Endothelial cell of umbilical vein (primary cell): ENCODE measurements at regions not wholly inside any gene's neighbourhood (a gene's known extent, or its start where the extent isn't known, plus 50 kb on each side); places are given as distances from the start of the nearest gene placed in this dataset.

Source experiments
- CTCF ChIP-seq, 2 donors: IDR thresholded peaks; 1 replicate in 1 of 2; 2 replicates in 1 of 2; pipeline ENCODE4 v1.5.1; 2011; ENCODE audit warnings: low read length in 2 of 2, mild to moderate bottlenecking in 2 of 2, moderate library complexity in 2 of 2, control low read depth in 1 of 2, inconsistent platforms in 1 of 2, low read depth in 1 of 2; ENCODE audit not compliant: insufficient read depth in 1 of 2; ENCODE audit errors: extremely low read depth in 1 of 2
- EZH2 ChIP-seq: IDR thresholded peaks from 2 replicates; pipeline ENCODE4 v1.6.1; 2012; ENCODE audit warnings: borderline replicate concordance, low read depth, mild to moderate bottlenecking, moderate library complexity, low read length, inconsistent platforms; ENCODE audit not compliant: severe bottlenecking
- FOS ChIP-seq: IDR thresholded peaks from 2 replicates; pipeline ENCODE4 v1.6.1; 2011; ENCODE audit warnings: mild to moderate bottlenecking, low read length, moderate library complexity, borderline replicate concordance; ENCODE audit not compliant: insufficient read depth
- GATA2 ChIP-seq: IDR thresholded peaks from 2 replicates; pipeline ENCODE4 v1.7.0; 2011; ENCODE audit warnings: low read depth, mild to moderate bottlenecking, moderate library complexity, mixed read lengths, low read length; ENCODE audit not compliant: insufficient read length, insufficient read depth
- JUN ChIP-seq: IDR thresholded peaks from 2 replicates; pipeline ENCODE4 v1.6.1; 2011; ENCODE audit warnings: borderline replicate concordance, low read depth; ENCODE audit not compliant: insufficient read length, insufficient read depth
- MAX ChIP-seq: IDR thresholded peaks from 2 replicates; pipeline ENCODE4 v1.6.1; 2011; ENCODE audit not compliant: insufficient read depth, insufficient read length
- MYC ChIP-seq: IDR thresholded peaks from one replicate; pipeline ENCODE4 v1.6.1; 2011; ENCODE audit warnings: mild to moderate bottlenecking, low read depth, low read length
- POLR2A ChIP-seq: IDR thresholded peaks from 2 replicates; pipeline ENCODE4 v1.6.1; 2012; ENCODE audit warnings: low read depth, mild to moderate bottlenecking, control low read depth, low read length
- POLR2AphosphoS5 ChIP-seq: IDR thresholded peaks from 2 replicates; pipeline ENCODE4 v1.6.1; 2012; ENCODE audit warnings: low read depth, mild to moderate bottlenecking, control low read depth, low read length, moderate library complexity; ENCODE audit not compliant: insufficient read depth

- TF ChIP-seq CTCF (IDR thresholded peaks at IDR 0.05; ENCODE audit: extremely low read depth in 1 of 2, insufficient read depth in 1 of 2, low read depth in 1 of 2, low read length in 2 of 2) (no peak), JUN (no peak), POLR2AphosphoS5 (no peak), POLR2A (no peak), EZH2 (no peak), FOS (no peak), MYC (no peak), MAX (no peak), GATA2 (no peak)
Observed at GRCh38 chr12:88662093-88662492, 81.8 kb upstream of the KITLG start.
